Large intestine (tissue), 3 donors: ENCODE measurements at regions not wholly inside any gene's neighbourhood (a gene's known extent, or its start where the extent isn't known, plus 50 kb on each side); places are given as distances from the start of the nearest gene placed in this dataset.
"Not testable (repeated sequence)": the region's sequence is repeated elsewhere in the genome, so short reads cannot be mapped to it uniquely, and the experiment has no call there.

Experiments used
- DNase-seq, 2 donors: peaks; one replicate each; pipeline versions ENCODE4 v3.0.0 to v3.0.0-alpha.2; 2013
- H3K27ac ChIP-seq: one replicate; pipeline ENCODE4 v1.5.1; 2013; ENCODE audit warnings: low read length
- H3K27me3 ChIP-seq: 2 replicates; pipeline ENCODE4 v1.6.1; 2013; ENCODE audit warnings: low read length; ENCODE audit not compliant: control insufficient read depth, insufficient read depth
- H3K36me3 ChIP-seq: 2 replicates; pipeline ENCODE4 v1.6.1; 2013; ENCODE audit warnings: low read length; ENCODE audit not compliant: control insufficient read depth, insufficient read depth
- H3K4me1 ChIP-seq: one replicate; pipeline ENCODE4 v1.6.1; 2013; ENCODE audit warnings: low read length; ENCODE audit not compliant: control insufficient read depth, insufficient read depth
- H3K4me3 ChIP-seq: one replicate; pipeline ENCODE4 v1.5.1; 2013; ENCODE audit warnings: low read length
- H3K9me3 ChIP-seq: one replicate; pipeline ENCODE4 v1.6.1; 2013; ENCODE audit warnings: mild to moderate bottlenecking, low read depth, low read length, moderate library complexity; ENCODE audit not compliant: control insufficient read depth
- WGBS: methylation state at CpG from one replicate; pipeline ENCODE4 v1.1.5; 2013; ENCODE audit warnings: low lambda C conversion rate; ENCODE audit not compliant: insufficient coverage; 5-methylcytosine and 5-hydroxymethylcytosine counted together

DNA sequence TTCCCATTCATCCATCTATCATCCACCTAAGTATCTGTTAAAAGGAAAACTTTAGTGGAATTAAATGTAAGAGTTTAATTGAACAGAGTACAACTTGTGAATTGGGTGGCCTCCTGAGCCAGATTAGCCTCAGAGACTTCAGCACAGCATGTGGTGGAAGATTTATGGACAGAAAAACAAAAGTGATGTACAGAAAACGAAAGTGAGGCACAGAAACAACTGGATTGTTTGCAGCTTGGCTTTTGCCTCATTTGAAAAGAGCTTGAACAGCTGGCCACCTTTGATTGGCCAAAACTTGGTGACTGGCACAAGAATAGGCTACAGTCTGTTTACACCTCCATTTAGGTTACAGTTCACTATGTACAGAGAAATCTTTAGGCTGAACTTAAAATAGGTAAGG, 1463.4 kb upstream of the CELF2 start:
- Histone ChIP-seq H3K4me1 (no peaks in the 10 kb centered on the region), H3K4me3 (no peak overlapping the region), H3K27ac (no peak overlapping the region), H3K27me3 (no peaks in the 10 kb centered on the region), H3K36me3 (no peaks in the 10 kb centered on the region), H3K9me3 (peaks cover 2% of the 10 kb centered on the region)
- no CpG with 5 or more reads among the region's 1 CpG for WGBS
- no peak for DNase-seq

DNA sequence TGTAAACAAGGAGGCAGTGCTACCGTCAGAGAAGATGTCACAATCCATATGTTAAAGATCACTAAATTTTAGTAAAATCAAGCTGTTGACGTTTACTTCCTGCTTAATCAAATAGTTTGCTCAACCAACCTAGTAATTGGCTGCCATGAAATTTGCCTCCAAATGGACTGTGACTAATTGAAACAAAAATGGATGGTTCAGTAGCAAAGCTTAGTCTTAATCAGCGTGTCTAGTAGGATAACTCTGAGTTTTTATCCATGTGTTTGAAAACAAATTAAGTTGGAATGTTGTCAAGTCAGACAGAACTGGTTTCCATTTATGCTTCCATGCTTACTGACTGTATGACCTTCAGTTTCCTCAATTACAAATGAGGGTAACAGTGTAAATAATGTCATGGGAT, 1456.7 kb upstream of the CELF2 start:
- no peak for DNase-seq
- H3K36me3 ChIP-seq = no peaks in the 10 kb centered on the region
- no CpG with 5 or more reads among the region's 3 CpGs for WGBS
- H3K4me1 ChIP-seq = no peaks in the 10 kb centered on the region
- H3K4me3 ChIP-seq = no peak overlapping the region
- no peaks in the 10 kb centered on the region for H3K27me3 ChIP-seq
- H3K27ac ChIP-seq = no peak overlapping the region
- no peaks in the 10 kb centered on the region for H3K9me3 ChIP-seq

DNA sequence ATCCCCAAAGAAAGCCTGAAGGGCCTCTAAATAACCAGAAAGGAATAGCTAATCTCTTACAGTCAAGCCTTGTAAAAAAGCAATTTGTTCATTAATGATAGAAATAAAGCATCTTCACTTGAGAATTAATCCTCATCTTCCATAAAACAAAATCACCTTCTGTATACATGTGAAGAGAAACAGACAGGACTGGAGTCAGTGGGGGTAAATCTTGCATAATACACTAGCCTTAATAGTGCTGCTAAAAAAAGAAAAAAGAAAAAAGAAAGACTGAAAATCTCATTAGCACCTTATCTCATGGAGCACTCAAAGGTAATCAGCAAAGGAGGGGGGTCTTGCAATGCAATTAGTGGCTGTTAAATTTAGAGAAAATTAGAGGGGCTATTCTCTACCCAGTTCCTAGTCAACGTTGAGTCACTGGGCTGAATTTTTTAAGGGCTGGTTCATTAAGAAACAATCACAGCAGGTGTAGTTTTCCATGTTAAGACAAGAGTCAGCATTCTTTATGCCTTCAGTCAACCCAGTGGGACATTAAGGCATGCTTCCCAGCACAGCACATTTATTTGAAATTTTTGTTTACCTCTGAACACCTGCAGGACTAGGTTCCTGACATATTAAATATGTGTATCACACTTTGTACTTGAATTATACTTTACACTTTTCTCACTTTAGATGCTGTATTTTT, 1455.7 kb upstream of the CELF2 start:
- Histone ChIP-seq H3K27ac (no peak overlapping the region), H3K27me3 (no peaks in the 10 kb centered on the region), H3K4me3 (no peak overlapping the region), H3K9me3 (no peaks in the 10 kb centered on the region), H3K4me1 (no peaks in the 10 kb centered on the region), H3K36me3 (no peaks in the 10 kb centered on the region)
- no peak for DNase-seq
- no CpG with 5 or more reads among the region's 1 CpG for WGBS

DNA sequence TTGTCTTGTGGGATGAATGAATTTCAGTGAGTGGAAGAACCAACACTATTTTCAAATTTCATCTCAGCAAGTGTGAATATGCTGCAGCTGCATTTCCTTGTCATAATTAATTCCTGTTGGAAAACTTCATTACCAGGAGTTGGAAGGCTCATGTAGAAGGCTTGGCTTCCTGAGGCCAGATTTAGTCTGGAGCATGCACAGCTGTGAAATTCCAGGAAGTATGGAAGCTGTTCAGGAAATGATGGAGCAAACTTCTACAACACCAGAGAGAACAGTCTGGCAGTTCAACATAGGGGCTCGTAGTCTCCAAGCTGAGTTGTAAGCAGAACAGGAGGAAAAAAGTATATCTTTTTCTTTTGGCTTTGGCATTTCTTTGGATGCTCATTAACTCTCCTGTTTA, 1439.9 kb upstream of the CELF2 start:
- no peaks in the 10 kb centered on the region for H3K4me1 ChIP-seq
- no peak for DNase-seq
- no peak overlapping the region for H3K4me3 ChIP-seq
- no peaks in the 10 kb centered on the region for H3K9me3 ChIP-seq
- no peak overlapping the region for H3K27ac ChIP-seq
- no peaks in the 10 kb centered on the region for H3K27me3 ChIP-seq
- no peaks in the 10 kb centered on the region for H3K36me3 ChIP-seq
- WGBS = no CpG with 5 or more reads among the region's 1 CpG

DNA sequence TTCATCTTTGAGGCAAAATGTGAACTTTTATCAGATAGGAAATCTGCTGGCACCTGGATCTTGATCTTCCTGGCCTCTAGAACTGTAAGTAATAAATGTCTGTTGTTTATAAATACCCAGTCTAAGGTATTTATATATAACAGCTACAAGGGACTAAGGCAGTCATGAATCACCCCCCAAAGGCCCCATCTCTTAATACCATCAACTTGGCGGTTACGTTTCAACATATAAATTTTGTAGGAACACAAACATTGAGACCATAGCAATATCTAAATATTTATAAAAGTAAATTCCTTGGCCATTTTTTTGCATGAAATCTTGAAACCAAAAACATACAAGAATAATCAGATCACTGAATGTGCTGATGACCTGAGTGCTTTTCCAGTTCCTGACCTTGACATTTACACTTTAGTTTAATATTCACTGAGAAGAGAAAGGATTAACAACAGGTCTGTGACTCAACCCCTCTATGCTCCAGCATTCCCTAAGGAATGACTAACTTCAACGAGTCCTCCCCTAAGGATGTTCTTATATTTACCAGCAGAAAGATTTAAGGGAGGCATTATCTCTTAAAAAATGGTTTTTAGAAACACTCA, 1438.5 kb upstream of the CELF2 start:
- H3K36me3 ChIP-seq = no peaks in the 10 kb centered on the region
- no peak for DNase-seq
- no peaks in the 10 kb centered on the region for H3K4me1 ChIP-seq
- H3K27ac ChIP-seq = no peak overlapping the region
- no peaks in the 10 kb centered on the region for H3K9me3 ChIP-seq
- no peaks in the 10 kb centered on the region for H3K27me3 ChIP-seq
- H3K4me3 ChIP-seq = no peak overlapping the region
- 100% methylated on average over 2 of the region's 3 CpGs for WGBS

DNA sequence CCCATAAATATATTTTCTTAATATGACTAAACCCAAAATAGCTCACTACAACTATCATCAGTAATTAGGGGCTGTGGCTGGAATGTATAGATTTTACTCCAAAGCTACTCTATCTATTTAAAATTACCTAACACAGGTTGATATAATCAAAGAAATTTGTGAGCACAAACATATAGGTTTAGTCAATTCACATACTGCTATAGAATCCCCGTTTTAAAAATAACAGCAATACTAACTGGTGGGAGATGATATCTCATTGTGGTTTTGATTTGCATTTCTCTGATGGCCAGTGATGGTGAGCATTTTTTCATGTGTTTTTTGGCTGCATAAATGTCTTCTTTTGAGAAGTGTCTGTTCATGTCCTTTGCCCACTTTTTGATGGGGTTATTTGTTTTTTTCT, 1434.9 kb upstream of the CELF2 start:
- H3K36me3 ChIP-seq, H3K4me3 ChIP-seq, H3K27ac ChIP-seq, H3K4me1 ChIP-seq, DNase-seq, H3K9me3 ChIP-seq, H3K27me3 ChIP-seq: not testable (repeated sequence)
- no CpG with 5 or more reads among the region's 1 CpG for WGBS

DNA sequence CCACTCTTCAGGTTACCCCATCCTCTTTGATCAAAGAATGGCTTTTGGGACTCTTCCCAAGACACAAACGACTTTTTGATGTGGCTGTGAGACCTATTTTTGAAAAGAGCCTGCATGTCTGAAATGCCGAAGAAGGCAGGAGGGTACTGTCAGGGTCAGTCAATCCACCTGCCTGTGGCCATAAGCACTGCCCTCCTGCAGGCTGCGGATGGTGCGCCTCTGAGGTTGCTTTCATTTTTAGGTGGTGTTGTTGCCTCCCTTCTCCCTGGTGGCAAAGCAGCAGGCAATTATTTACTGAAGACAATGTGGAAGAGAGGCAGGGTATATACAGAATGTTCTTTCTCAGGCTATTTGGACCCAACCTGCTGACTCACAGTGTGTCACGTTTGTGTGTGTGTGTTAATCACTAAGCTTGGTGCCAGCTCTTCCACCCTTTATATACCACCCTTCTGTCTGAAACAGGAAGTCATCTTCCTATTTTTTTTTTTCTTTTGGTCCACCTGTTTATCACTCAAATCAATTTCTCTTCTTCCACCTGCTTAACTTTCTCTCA, 1421.2 kb upstream of the CELF2 start:
- Histone ChIP-seq H3K4me3 (no peak overlapping the region), H3K36me3 (no peaks in the 10 kb centered on the region), H3K4me1 (no peaks in the 10 kb centered on the region), H3K9me3 (no peaks in the 10 kb centered on the region), H3K27me3 (no peaks in the 10 kb centered on the region), H3K27ac (no peak overlapping the region)
- WGBS = no CpG with 5 or more reads among the region's 5 CpGs
- no peak for DNase-seq

DNA sequence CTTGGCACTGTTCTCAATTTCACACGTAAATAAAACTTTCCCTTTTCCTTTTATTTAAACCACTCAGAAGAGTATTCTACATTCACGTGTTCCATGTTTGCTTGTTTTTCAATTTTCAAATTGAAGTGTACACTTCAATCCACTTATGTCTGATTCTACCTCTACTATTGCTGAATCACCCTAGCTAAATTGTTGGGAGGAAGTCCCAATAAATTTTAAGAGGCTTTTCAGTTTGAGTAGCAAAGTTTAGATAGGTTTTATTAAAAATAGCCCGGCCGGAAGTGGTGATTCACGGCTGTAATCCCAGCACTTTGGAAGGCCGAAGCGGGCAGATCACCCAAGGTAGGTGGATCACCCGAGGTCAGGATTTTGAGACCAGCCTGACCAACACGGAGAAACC, 1414.7 kb upstream of the CELF2 start:
- WGBS = 94% methylated on average over 2 of the region's 9 CpGs
- Histone ChIP-seq H3K36me3 (no peaks in the 10 kb centered on the region), H3K9me3 (no peaks in the 10 kb centered on the region), H3K27ac (no peak overlapping the region), H3K4me3 (no peak overlapping the region), H3K27me3 (no peaks in the 10 kb centered on the region), H3K4me1 (no peaks in the 10 kb centered on the region)
- DNase-seq = no peak

DNA sequence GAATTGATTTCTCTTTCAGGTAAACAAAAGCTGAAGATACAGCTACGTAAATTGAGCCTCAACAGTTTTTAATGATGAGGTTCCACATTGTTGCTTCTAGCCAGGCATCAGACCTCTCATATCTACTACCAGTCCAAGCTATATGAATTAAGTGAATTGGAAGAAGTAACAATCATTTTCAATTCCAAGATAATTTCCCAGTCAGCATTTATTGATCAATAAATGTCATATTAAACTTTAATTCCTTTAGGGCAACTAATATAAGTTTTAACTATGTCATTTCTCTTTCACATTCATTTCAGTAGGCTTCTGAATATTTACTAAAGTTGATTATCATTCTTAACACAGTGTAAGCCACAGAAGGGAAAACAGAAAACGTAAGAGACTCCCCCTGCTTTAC, 1413.7 kb upstream of the CELF2 start:
- DNase-seq = no peak
- Histone ChIP-seq H3K9me3 (no peaks in the 10 kb centered on the region), H3K4me3 (no peak overlapping the region), H3K4me1 (peaks cover 2% of the 10 kb centered on the region), H3K27ac (no peak overlapping the region), H3K27me3 (no peaks in the 10 kb centered on the region), H3K36me3 (no peaks in the 10 kb centered on the region)
- WGBS = 91% methylated on average over 1 of the region's 2 CpGs

DNA sequence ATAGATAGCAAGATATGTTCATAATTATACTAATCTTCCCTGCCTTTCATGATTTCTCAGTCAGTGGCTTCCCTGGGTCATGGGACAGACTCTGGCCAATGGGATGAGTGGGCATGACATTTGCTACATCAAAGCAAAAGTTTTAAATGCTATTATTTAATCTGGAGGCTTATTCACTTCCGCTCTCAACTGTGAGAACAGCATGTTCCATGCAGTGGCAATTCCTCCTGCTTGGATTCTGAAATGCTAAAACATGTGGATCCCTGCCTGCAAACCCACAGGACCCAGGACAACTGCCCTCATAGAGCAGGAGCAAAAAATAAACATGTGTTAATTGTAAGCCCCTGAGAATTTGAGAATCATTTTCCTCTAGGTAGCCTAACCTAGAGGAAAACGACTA, 1412.4 kb upstream of the CELF2 start:
- WGBS = 83% methylated on average over 1 of the region's 2 CpGs
- H3K4me3 ChIP-seq = no peak overlapping the region
- peaks cover 4% of the 10 kb centered on the region for H3K4me1 ChIP-seq
- no peaks in the 10 kb centered on the region for H3K27me3 ChIP-seq
- H3K27ac ChIP-seq = no peak overlapping the region
- H3K9me3 ChIP-seq = no peaks in the 10 kb centered on the region
- no peak for DNase-seq
- no peaks in the 10 kb centered on the region for H3K36me3 ChIP-seq

DNA sequence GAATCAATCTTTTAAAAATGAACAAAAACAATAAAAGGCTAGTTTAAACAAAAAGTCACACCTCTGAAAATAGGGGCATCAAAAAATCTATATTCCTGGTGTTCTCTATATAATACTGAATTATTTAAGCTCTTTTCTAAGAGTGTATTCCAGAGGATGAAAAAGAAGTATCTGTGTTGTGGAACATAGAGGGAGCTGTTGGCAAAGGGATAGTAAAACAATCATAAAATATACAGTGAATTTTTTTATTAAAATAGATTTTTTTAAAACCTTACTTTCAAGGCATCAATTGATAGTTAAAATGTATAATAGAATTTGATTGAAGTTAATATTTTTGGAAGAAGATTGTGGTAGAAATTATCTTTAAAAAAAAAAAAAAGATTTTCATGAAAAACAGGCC, 1409.1 kb upstream of the CELF2 start:
- no peak for DNase-seq
- H3K27me3 ChIP-seq = no peaks in the 10 kb centered on the region
- H3K36me3 ChIP-seq = no peaks in the 10 kb centered on the region

More for the DNA sequence above, 1409.1 kb upstream of the CELF2 start:
- peaks cover 4% of the 10 kb centered on the region for H3K4me1 ChIP-seq
- H3K4me3 ChIP-seq = no peak overlapping the region
- H3K9me3 ChIP-seq = no peaks in the 10 kb centered on the region
- H3K27ac ChIP-seq = no peak overlapping the region
